KMS-11 (cell line): ENCODE measurements at regions not wholly inside any gene's neighbourhood (a gene's known extent, or its start where the extent isn't known, plus 50 kb on each side); places are given as distances from the start of the nearest gene placed in this dataset.

Source experiments
- H2AFZ ChIP-seq: fragments of 200-600 bp; sonication (generic); 2 replicates; pipeline ENCODE4 v1.6.1; 2016; ENCODE audit warnings: antibody characterized with exemption, mixed run types, low read depth
- H3K27ac ChIP-seq: fragments of 200-600 bp; sonication (generic); 2 replicates; pipeline ENCODE4 v1.6.1; 2016; ENCODE audit warnings: mild to moderate bottlenecking, mixed run types
- H3K27me3 ChIP-seq: fragments of 200-600 bp; sonication (generic); 2 replicates; pipeline ENCODE4 v1.6.1; 2017; ENCODE audit warnings: mild to moderate bottlenecking, low read depth, mixed run types, moderate library complexity; ENCODE audit not compliant: insufficient read depth
- H3K36me3 ChIP-seq: fragments of 200-600 bp; sonication (generic); 2 replicates; pipeline ENCODE4 v1.6.1; 2017; ENCODE audit warnings: mild to moderate bottlenecking, mixed run types; ENCODE audit not compliant: insufficient read depth
- H3K4me1 ChIP-seq: fragments of 200-600 bp; sonication (generic); 2 replicates; pipeline ENCODE4 v1.6.1; 2016; ENCODE audit warnings: mild to moderate bottlenecking, low read depth, mixed run types; ENCODE audit not compliant: poor library complexity, severe bottlenecking
- H3K4me2 ChIP-seq: fragments of 200-600 bp; sonication (generic); 2 replicates; pipeline ENCODE4 v1.7.0; 2016; ENCODE audit warnings: mild to moderate bottlenecking, mixed run types
- H3K4me3 ChIP-seq: fragments of 200-600 bp; sonication (generic); IDR thresholded peaks from 2 replicates; pipeline ENCODE4 v1.6.1; 2017; ENCODE audit warnings: low read depth, low read length, mixed read lengths; ENCODE audit not compliant: insufficient read depth
- H3K79me2 ChIP-seq: fragments of 200-600 bp; sonication (generic); 2 replicates; pipeline ENCODE4 v1.6.1; 2016; ENCODE audit warnings: low read depth, mixed run types; ENCODE audit not compliant: insufficient read depth
- H3K9ac ChIP-seq: fragments of 200-600 bp; sonication (generic); 2 replicates; pipeline ENCODE4 v1.6.1; 2016; ENCODE audit warnings: mild to moderate bottlenecking, mixed run types
- H4K20me1 ChIP-seq: fragments of 200-600 bp; sonication (generic); 2 replicates; pipeline ENCODE4 v1.6.1; 2016; ENCODE audit warnings: mild to moderate bottlenecking, mixed run types; ENCODE audit not compliant: insufficient read depth
- CTCF ChIP-seq: fragments of 200-600 bp; sonication (generic); conservative IDR thresholded peaks from 2 replicates; pipeline ENCODE4 v1.6.1; 2017; ENCODE audit warnings: low read depth, mild to moderate bottlenecking, antibody characterized with exemption, low read length, moderate library complexity, mixed read lengths

DNA sequence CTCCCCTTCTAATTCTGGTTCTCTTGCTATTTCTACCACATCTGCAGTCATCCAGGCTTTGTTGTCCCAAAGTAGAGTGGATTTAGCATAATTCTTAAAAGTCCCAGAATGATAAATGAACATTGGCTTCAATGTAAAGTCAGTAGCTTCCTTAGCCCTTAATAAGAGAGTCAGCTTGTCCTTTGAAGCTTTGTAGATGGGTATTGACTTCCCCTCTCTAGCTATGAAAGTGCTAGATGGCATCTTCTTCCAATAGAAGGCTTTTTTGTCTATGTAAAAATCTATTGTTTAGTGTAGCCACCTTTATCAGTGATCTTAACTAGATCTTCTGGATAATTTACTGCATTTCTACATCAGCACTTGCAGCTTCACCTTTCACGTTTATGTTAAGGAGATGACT lies 181.4 kb upstream of the B3GALT2 start:
- Histone ChIP-seq H4K20me1 (no peaks in the 10 kb centered on the region), H3K4me2 (no peak overlapping the region), H3K36me3 (no peaks in the 10 kb centered on the region), H3K27me3 (no peaks in the 10 kb centered on the region), H2AFZ (no peak overlapping the region), H3K79me2 (no peaks in the 10 kb centered on the region), H3K4me1 (no peaks in the 10 kb centered on the region), H3K4me3 (no peak overlapping the region), H3K9ac (no peak overlapping the region), H3K27ac (no peak overlapping the region)
- TF ChIP-seq CTCF, result no peak

GRCh38 chr1:193366764-193367507 lies 180.5 kb upstream of the B3GALT2 start:
- no peaks in the 10 kb centered on the region for H3K27me3 ChIP-seq
- H3K27ac ChIP-seq, result no peak overlapping the region
- no peak for TF ChIP-seq CTCF
- no peak overlapping the region for H3K4me3 ChIP-seq
- H3K9ac ChIP-seq, result no peak overlapping the region
- H3K4me2 ChIP-seq, result no peak overlapping the region
- H4K20me1 ChIP-seq, result no peaks in the 10 kb centered on the region
- H3K4me1 ChIP-seq, result no peaks in the 10 kb centered on the region
- H2AFZ ChIP-seq, result no peak overlapping the region
- H3K36me3 ChIP-seq, result no peaks in the 10 kb centered on the region
- no peaks in the 10 kb centered on the region for H3K79me2 ChIP-seq

GRCh38 chr1:193365966-193366365 lies 179.6 kb upstream of the B3GALT2 start:
- Histone ChIP-seq H3K9ac (no peak overlapping the region), H3K27me3 (no peaks in the 10 kb centered on the region), H3K27ac (no peak overlapping the region), H2AFZ (no peak overlapping the region), H3K4me3 (no peak overlapping the region), H4K20me1 (no peaks in the 10 kb centered on the region), H3K36me3 (no peaks in the 10 kb centered on the region), H3K4me2 (no peak overlapping the region), H3K79me2 (no peaks in the 10 kb centered on the region), H3K4me1 (no peaks in the 10 kb centered on the region)
- no peak for TF ChIP-seq CTCF

DNA sequence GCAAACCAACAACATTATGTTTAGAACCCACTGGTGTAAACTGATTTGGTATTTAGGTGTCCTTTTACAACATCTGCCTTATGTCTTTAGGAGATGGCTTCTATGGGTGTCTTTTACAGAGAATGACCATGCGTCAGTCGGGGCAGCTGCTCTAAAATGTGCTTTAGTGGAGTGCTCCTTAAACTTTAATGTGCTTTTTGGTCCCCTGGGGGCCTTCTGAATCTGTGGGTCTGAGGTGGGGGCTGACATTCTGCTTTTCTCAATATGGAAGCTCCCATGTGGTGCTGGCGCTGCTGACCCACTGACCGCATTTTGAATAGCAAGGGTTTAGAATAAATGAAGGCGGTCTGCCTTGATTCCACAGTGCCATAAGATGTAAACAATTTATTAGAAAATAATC lies 173.2 kb upstream of the B3GALT2 start:
- Histone ChIP-seq H3K79me2 (no peaks in the 10 kb centered on the region), H3K9ac (no peak overlapping the region), H3K27me3 (no peaks in the 10 kb centered on the region), H2AFZ (no peak overlapping the region), H3K4me1 (no peaks in the 10 kb centered on the region), H3K4me3 (no peak overlapping the region), H3K4me2 (no peak overlapping the region), H4K20me1 (no peaks in the 10 kb centered on the region), H3K36me3 (no peaks in the 10 kb centered on the region), H3K27ac (no peak overlapping the region)
- TF ChIP-seq CTCF, result no peak
